Heart left ventricle (tissue), 13 donors: ENCODE measurements at regions not wholly inside any gene's neighbourhood (a gene's known extent, or its start where the extent isn't known, plus 50 kb on each side); places are given as distances from the start of the nearest gene placed in this dataset.

Experiments used
- CTCF ChIP-seq, 12 donors: fragments of 200-600 bp; sonication (generic) in 4 of 12; IDR thresholded peaks; one replicate each; pipeline versions ENCODE4 v1.5.0 to v1.8.0; 2018 to 2022; ENCODE audit warnings: antibody characterized with exemption in 12 of 12, mild to moderate bottlenecking in 5 of 12
- POLR2A ChIP-seq, 2 donors: fragments of 450-650 bp; IDR thresholded peaks; one replicate each; pipeline ENCODE4 v1.6.1; 2017; ENCODE audit warnings: antibody characterized with exemption in 2 of 2, mild to moderate bottlenecking in 2 of 2, moderate library complexity in 2 of 2
- donor health status: ischemic (EF 13 %, LVEDD 7.1; RV severe dilation, severe dysfunction).
- donor health status: DM: no; HTN: yes; CAD: no.
- donor health status: DM: no; HTN: no; CAD: no.
- donor health status: ischemic (EF 25% LVEDD 6.9; RV normal size, moderate dysfunction).
- donor health status: ischemic (EF 25% LVEDD 5.7; RV mildly dilated, moderate dysfunction).
- donor health status: ischemic (EF 35%, LVEDD 5.7; RV mildly dilated, moderate dysfunction).
- donor health status: nonischemic (EF 11% LVEDD 7.7; RV severe dilation, severe dysfunction).
- donor health status: DM: yes; HTN: yes; CAD: no.
- donor health status: PGD.
- donor health status: ischemic (EF 29% LVEDD 5.4; RV normal size, mild dysfunction).
- donor health status: nonischemic (EF 23%, LVEDD 6.1; RV moderate dilation, normal function).

DNA sequence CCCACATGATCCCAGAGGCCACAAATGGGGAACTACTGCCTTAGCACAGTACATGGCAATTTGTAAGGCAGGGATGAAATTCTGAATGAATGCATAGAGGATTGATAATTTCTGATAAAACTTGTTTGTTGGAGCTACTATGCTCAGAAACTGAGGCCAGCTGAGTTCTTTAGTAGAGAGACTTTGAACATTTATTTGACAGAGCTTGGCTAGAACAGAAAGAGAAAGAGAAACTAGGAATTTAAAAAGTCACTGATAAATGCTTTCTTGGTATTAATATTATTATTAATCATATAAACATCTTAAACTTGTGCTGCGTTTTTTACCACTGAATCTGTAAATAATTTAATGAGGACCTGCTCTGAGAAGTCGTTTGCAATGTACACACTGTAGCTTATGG lies 923.7 kb upstream of the CNTNAP5 start:
- TF ChIP-seq CTCF (IDR thresholded peaks at IDR 0.05) (no peak), POLR2A (IDR thresholded peaks at IDR 0.05) (no peak)
